Glutamatergic neuron (in vitro differentiated cells): ENCODE measurements at regions not wholly inside any gene's neighbourhood (a gene's known extent, or its start where the extent isn't known, plus 50 kb on each side); places are given as distances from the start of the nearest gene placed in this dataset.

Source experiments
- DNase-seq: peaks from one replicate; pipeline ENCODE4 v3.0.0; 2022
- H3K27ac Mint-ChIP-seq: one replicate; pipeline ENCODE4 v1.8.0; 2020; ENCODE audit warnings: mild to moderate bottlenecking, mixed read lengths, inconsistent platforms; ENCODE audit not compliant: unreplicated experiment
- H3K27me3 Mint-ChIP-seq: one replicate; pipeline ENCODE4 v1.8.0; 2020; ENCODE audit warnings: mild to moderate bottlenecking, moderate library complexity, mixed read lengths, inconsistent platforms; ENCODE audit not compliant: unreplicated experiment
- H3K36me3 Mint-ChIP-seq: one replicate; pipeline ENCODE4 v1.8.0; 2020; ENCODE audit warnings: mild to moderate bottlenecking, mixed read lengths, inconsistent platforms; ENCODE audit not compliant: unreplicated experiment
- H3K4me1 Mint-ChIP-seq: one replicate; pipeline ENCODE4 v1.8.0; 2020; ENCODE audit warnings: mild to moderate bottlenecking, low read depth, mixed read lengths, inconsistent platforms; ENCODE audit not compliant: unreplicated experiment
- H3K4me3 Mint-ChIP-seq: one replicate; pipeline ENCODE4 v1.8.0; 2020; ENCODE audit warnings: mild to moderate bottlenecking, mixed read lengths, inconsistent platforms; ENCODE audit not compliant: unreplicated experiment
- H3K9me3 Mint-ChIP-seq: one replicate; pipeline ENCODE4 v1.8.0; 2020; ENCODE audit warnings: mild to moderate bottlenecking, moderate library complexity, mixed read lengths, inconsistent platforms; ENCODE audit not compliant: unreplicated experiment
- TF ChIP-seq, protein P1 (sequence below): fragments of 200-600 bp; sonication (generic); IDR thresholded peaks from one replicate; pipeline ENCODE4 v1.5.0; 2021; ENCODE audit not compliant: partially characterized antibody, unreplicated experiment

DNA sequence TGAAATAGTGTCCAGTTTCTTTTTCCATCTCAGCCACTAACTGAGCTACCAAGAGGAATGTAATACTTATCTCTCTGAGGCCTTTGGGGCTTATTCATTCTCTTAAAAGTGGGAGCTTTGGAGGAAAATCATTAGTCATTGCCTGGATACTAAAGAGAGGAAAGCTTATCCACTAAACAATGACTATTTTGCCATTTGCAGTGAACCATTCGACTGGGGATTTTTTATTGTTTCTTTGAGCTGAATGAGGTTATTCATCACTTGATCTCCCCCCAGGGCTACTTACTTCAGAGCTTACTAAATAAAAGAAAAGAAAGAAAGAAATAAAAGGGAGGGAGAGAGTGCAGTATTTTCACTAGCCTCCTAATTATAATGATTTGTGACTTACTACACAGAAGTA, 1329.5 kb upstream of the TENM3 start:
- Mint-ChIP-seq H3K36me3 (no peaks in the 10 kb centered on the region), H3K27me3 (no peaks in the 10 kb centered on the region), H3K4me1 (no peaks in the 10 kb centered on the region), H3K4me3 (no peak overlapping the region), H3K9me3 (no peaks in the 10 kb centered on the region), H3K27ac (no peak overlapping the region)
- no peak for DNase-seq
- TF ChIP-seq, protein P1, sequence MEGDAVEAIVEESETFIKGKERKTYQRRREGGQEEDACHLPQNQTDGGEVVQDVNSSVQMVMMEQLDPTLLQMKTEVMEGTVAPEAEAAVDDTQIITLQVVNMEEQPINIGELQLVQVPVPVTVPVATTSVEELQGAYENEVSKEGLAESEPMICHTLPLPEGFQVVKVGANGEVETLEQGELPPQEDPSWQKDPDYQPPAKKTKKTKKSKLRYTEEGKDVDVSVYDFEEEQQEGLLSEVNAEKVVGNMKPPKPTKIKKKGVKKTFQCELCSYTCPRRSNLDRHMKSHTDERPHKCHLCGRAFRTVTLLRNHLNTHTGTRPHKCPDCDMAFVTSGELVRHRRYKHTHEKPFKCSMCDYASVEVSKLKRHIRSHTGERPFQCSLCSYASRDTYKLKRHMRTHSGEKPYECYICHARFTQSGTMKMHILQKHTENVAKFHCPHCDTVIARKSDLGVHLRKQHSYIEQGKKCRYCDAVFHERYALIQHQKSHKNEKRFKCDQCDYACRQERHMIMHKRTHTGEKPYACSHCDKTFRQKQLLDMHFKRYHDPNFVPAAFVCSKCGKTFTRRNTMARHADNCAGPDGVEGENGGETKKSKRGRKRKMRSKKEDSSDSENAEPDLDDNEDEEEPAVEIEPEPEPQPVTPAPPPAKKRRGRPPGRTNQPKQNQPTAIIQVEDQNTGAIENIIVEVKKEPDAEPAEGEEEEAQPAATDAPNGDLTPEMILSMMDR, result no peak

DNA sequence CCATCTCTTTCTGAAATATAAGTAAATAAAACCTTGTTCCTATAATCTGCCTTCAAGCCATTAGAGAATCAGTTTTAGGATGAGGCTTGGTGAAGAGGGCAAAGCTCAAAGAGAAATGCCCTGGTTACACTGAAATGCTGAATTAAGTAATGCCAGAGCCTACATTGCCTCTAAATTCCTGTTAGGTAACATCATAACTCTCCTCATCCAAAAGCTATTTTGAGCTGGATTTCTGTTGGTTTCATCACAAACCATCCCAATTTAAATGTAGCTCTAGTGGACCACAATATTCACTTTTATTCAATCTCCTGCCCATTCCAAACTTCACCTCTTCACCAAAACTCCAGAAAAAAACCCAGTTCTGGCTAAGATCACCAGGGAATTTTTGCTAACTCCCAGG, 1319.7 kb upstream of the TENM3 start:
- Mint-ChIP-seq H3K4me3 (no peak overlapping the region), H3K27ac (no peak overlapping the region), H3K36me3 (no peaks in the 10 kb centered on the region), H3K9me3 (no peaks in the 10 kb centered on the region), H3K27me3 (no peaks in the 10 kb centered on the region), H3K4me1 (no peaks in the 10 kb centered on the region)
- DNase-seq, result no peak
- TF ChIP-seq, protein P1, result no peak

DNA sequence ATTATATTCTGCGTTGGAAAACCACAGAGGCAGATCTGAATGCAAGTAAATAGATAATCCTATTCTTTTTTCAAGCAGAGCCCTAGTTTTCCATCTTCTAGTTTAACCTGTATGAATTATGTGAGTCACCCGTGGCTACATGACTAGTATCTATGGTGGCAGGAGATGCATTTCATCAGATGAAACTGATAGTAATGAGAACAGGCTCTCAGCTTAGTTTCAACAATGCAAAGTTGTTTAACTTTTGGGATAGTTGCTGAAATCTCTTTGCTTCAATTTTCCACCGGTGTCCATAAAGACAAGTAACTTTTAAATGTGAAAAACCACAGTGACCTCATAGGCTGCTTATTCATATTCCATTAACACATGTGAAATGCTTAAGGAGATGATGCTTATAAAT, 1317.4 kb upstream of the TENM3 start:
- no peak overlapping the region for H3K27ac Mint-ChIP-seq
- no peak for DNase-seq

DNA sequence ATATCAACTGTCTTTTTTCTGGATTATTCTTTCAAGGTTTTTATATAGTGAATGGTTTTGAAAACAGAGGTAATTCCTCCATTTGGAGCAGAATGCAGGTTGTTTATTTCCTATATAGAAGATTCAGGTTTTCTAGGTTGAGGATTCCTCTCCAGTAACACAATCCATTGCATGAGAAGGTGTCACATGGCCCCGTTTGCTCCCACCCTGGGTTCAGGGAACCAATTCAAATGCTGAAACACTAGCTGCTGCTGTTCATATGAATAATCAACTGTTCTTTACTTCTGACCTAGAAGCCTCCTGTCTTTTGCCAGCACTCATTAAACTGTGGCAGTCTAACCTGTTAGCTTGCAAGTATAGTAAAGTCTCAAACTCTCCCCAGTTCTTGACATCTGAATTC, 1316.9 kb upstream of the TENM3 start:
- no peak overlapping the region for H3K27ac Mint-ChIP-seq
- TF ChIP-seq, protein P1, result no peak
- no peaks in the 10 kb centered on the region for H3K36me3 Mint-ChIP-seq
- no peaks in the 10 kb centered on the region for H3K27me3 Mint-ChIP-seq
- no peaks in the 10 kb centered on the region for H3K4me1 Mint-ChIP-seq
- no peak overlapping the region for H3K4me3 Mint-ChIP-seq
- DNase-seq, result no peak
- no peaks in the 10 kb centered on the region for H3K9me3 Mint-ChIP-seq

More for the DNA sequence above, 1317.4 kb upstream of the TENM3 start:
- H3K36me3 Mint-ChIP-seq, result no peaks in the 10 kb centered on the region
- no peaks in the 10 kb centered on the region for H3K27me3 Mint-ChIP-seq
- H3K4me3 Mint-ChIP-seq, result no peak overlapping the region
- H3K9me3 Mint-ChIP-seq, result no peaks in the 10 kb centered on the region
- TF ChIP-seq, protein P1, result no peak
- H3K4me1 Mint-ChIP-seq, result no peaks in the 10 kb centered on the region

DNA sequence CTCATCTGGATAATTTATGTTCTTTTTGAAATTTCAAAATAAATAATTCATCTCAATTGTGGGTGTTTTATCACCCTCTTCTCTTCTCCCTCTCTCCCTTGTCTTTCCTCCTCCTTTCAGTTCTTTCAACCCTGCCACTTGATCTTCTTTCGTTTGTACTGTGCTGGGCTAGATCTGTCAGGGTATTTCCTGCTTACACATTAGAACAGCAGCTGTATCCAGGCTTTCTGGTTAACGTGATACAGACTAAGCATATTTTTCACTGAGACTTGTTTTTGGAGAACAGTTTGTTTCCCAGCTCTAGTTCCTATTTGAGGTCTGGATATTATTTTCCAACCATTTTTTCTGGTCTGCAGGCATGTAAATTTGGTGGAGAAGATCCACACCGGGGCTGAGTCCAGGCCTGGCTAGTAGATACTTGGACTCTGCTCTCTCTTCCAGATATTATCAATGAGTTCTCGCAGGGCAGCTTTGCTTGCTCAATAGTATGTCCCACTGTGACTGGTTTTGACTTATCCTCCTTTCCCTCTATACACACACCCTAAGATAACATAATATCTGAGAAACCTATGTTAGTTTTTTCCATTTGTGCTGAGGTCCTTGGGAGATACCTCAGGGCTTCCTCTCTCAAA, 1310.7 kb upstream of the TENM3 start:
- TF ChIP-seq, protein P1, result no peak
- H3K27ac Mint-ChIP-seq, result no peak overlapping the region

More for the DNA sequence above, 1310.7 kb upstream of the TENM3 start:
- Mint-ChIP-seq H3K4me1 (no peaks in the 10 kb centered on the region), H3K4me3 (no peak overlapping the region), H3K9me3 (no peaks in the 10 kb centered on the region), H3K27me3 (no peaks in the 10 kb centered on the region), H3K36me3 (no peaks in the 10 kb centered on the region)
- DNase-seq, result no peak
